HAP-1 (cell line): ENCODE measurements at regions not wholly inside any gene's neighbourhood (a gene's known extent, or its start where the extent isn't known, plus 50 kb on each side); places are given as distances from the start of the nearest gene placed in this dataset.
"Not testable (repeated sequence)": the region's sequence is repeated elsewhere in the genome, so short reads cannot be mapped to it uniquely, and the experiment has no call there.

Experiments used
- DNase-seq, 2 experiments: peaks; one replicate each; pipeline ENCODE4 v3.0.0-alpha.2; 2016 to 2020; ENCODE audit warnings: low spot score in 2 of 2
- H3K27me3 ChIP-seq: fragments of 250-450 bp; sonication (Bioruptor Pico); 2 replicates; pipeline ENCODE4 v1.5.1; 2020; ENCODE audit warnings: low read depth, mild to moderate bottlenecking, moderate library complexity
- H3K36me3 ChIP-seq: fragments of 250-450 bp; sonication (Bioruptor Pico); replicated peaks from 2 replicates; pipeline ENCODE4 v1.5.1; 2020; ENCODE audit warnings: mild to moderate bottlenecking
- H3K4me1 ChIP-seq: fragments of 250-450 bp; sonication (Bioruptor Pico); 2 replicates; pipeline ENCODE4 v1.5.1; 2020; ENCODE audit warnings: mild to moderate bottlenecking
- H3K4me3 ChIP-seq: fragments of 250-450 bp; sonication (Bioruptor Pico); 2 replicates; pipeline ENCODE4 v1.5.1; 2020; ENCODE audit warnings: mild to moderate bottlenecking, moderate library complexity
- H3K9me3 ChIP-seq: fragments of 250-450 bp; sonication (Bioruptor Pico); 2 replicates; pipeline ENCODE4 v1.5.1; 2020; ENCODE audit warnings: mild to moderate bottlenecking, moderate library complexity
- in situ Hi-C: fragments of 300-500 bp; cut with MboI; formaldehyde crosslinking; loops from 3 replicates; pipeline ENCODE4 v1.14.3; 2020; ENCODE audit warnings: low sequenced_read_pairs, inconsistent platforms, mixed read lengths

- H3K9me3 ChIP-seq, H3K36me3 ChIP-seq, H3K4me3 ChIP-seq, in situ Hi-C loops, DNase-seq, H3K27me3 ChIP-seq: not testable (repeated sequence)
- H3K4me1 ChIP-seq, result peaks cover 13% of the 10 kb centered on the region
Measured at GRCh38 chr10:58058683-58059082, 209.0 kb downstream of the IPMK start.

GRCh38 chr10:58054881-58055280 is 212.8 kb downstream of the IPMK start:
- no peak for DNase-seq
- Histone ChIP-seq H3K4me1 (peaks cover 29% of the 10 kb centered on the region), H3K4me3 (no peak overlapping the region), H3K27me3 (no peaks in the 10 kb centered on the region), H3K9me3 (no peaks in the 10 kb centered on the region), H3K36me3 (no peaks in the 10 kb centered on the region)
- in situ Hi-C loops, result no loop called here

- H3K9me3 ChIP-seq, result no peaks in the 10 kb centered on the region
- no peak for DNase-seq
- H3K4me1 ChIP-seq, result peaks cover 32% of the 10 kb centered on the region
- no peaks in the 10 kb centered on the region for H3K27me3 ChIP-seq
- H3K36me3 ChIP-seq, result no peaks in the 10 kb centered on the region
- H3K4me3 ChIP-seq, result no peak overlapping the region
- in situ Hi-C loops, result no loop called here
Measured at GRCh38 chr10:58052772-58053171, 214.9 kb downstream of the IPMK start.

- Histone ChIP-seq H3K4me3 (no peak overlapping the region), H3K9me3 (no peaks in the 10 kb centered on the region), H3K4me1 (peaks cover 32% of the 10 kb centered on the region), H3K27me3 (no peaks in the 10 kb centered on the region), H3K36me3 (no peaks in the 10 kb centered on the region)
- peak; percentile 29 to 67 for DNase-seq
- in situ Hi-C loops, result no loop called here
Measured at GRCh38 chr10:58050575-58050974, 217.1 kb downstream of the IPMK start.

- DNase-seq, result no peak
- H3K4me1 ChIP-seq, result peaks cover 32% of the 10 kb centered on the region
- no peak overlapping the region for H3K4me3 ChIP-seq
- no peaks in the 10 kb centered on the region for H3K27me3 ChIP-seq
- no peaks in the 10 kb centered on the region for H3K36me3 ChIP-seq
- no peaks in the 10 kb centered on the region for H3K9me3 ChIP-seq
- in situ Hi-C loops, result no loop called here
Measured at GRCh38 chr10:58048936-58049335, 218.8 kb downstream of the IPMK start.

GRCh38 chr10:58044072-58044471 is 223.6 kb downstream of the IPMK start:
- no peak overlapping the region for H3K4me3 ChIP-seq
- H3K27me3 ChIP-seq, result no peaks in the 10 kb centered on the region
- peaks cover 4% of the 10 kb centered on the region for H3K9me3 ChIP-seq
- in situ Hi-C loops, result no loop called here
- H3K36me3 ChIP-seq, result no peaks in the 10 kb centered on the region
- no peak for DNase-seq
- no peaks in the 10 kb centered on the region for H3K4me1 ChIP-seq

- Histone ChIP-seq H3K4me1 (no peaks in the 10 kb centered on the region), H3K4me3 (no peak overlapping the region), H3K36me3 (no peaks in the 10 kb centered on the region), H3K9me3 (peaks cover 4% of the 10 kb centered on the region), H3K27me3 (no peaks in the 10 kb centered on the region)
- DNase-seq, result no peak
- in situ Hi-C loops, result no loop called here
Measured at GRCh38 chr10:58041901-58042300, 225.8 kb downstream of the IPMK start.

GRCh38 chr10:58030208-58030607 is 237.5 kb downstream of the IPMK start:
- no peak overlapping the region for H3K4me3 ChIP-seq
- H3K4me1 ChIP-seq, result peaks cover 2% of the 10 kb centered on the region; the same call in 1 of the 2 replicates
- DNase-seq, result no peak
- in situ Hi-C loops, result no loop called here
- H3K27me3 ChIP-seq, result no peaks in the 10 kb centered on the region
- no peaks in the 10 kb centered on the region for H3K9me3 ChIP-seq
- H3K36me3 ChIP-seq, result no peaks in the 10 kb centered on the region

GRCh38 chr10:58028597-58029366 is 238.9 kb downstream of the IPMK start:
- Histone ChIP-seq H3K4me1 (peaks cover 2% of the 10 kb centered on the region; the same call in 1 of the 2 replicates), H3K4me3 (no peak overlapping the region), H3K36me3 (no peaks in the 10 kb centered on the region), H3K27me3 (no peaks in the 10 kb centered on the region), H3K9me3 (no peaks in the 10 kb centered on the region)
- in situ Hi-C loops, result no loop called here
- DNase-seq, result no peak

GRCh38 chr10:58027426-58027825 is 240.3 kb downstream of the IPMK start:
- in situ Hi-C loops, result no loop called here
- H3K4me1 ChIP-seq, result peaks cover 2% of the 10 kb centered on the region; the same call in 1 of the 2 replicates
- H3K27me3 ChIP-seq, result no peaks in the 10 kb centered on the region
- no peaks in the 10 kb centered on the region for H3K36me3 ChIP-seq
- H3K9me3 ChIP-seq, result no peaks in the 10 kb centered on the region
- no peak overlapping the region for H3K4me3 ChIP-seq
- DNase-seq, result no peak

- Histone ChIP-seq H3K4me3 (no peak overlapping the region), H3K36me3 (no peaks in the 10 kb centered on the region), H3K27me3 (no peaks in the 10 kb centered on the region), H3K4me1 (peaks cover 2% of the 10 kb centered on the region; the same call in 1 of the 2 replicates), H3K9me3 (no peaks in the 10 kb centered on the region)
- in situ Hi-C loops, result no loop called here
- no peak for DNase-seq
Measured at GRCh38 chr10:58026036-58026435, 241.7 kb downstream of the IPMK start.

GRCh38 chr10:58023341-58024073 is 244.2 kb downstream of the IPMK start:
- Histone ChIP-seq H3K36me3 (no peaks in the 10 kb centered on the region), H3K27me3 (no peaks in the 10 kb centered on the region), H3K9me3 (no peaks in the 10 kb centered on the region), H3K4me1 (peaks cover 2% of the 10 kb centered on the region; the same call in 1 of the 2 replicates), H3K4me3 (no peak overlapping the region)
- in situ Hi-C loops, result no loop called here
- no peak for DNase-seq

GRCh38 chr10:58019863-58020537 is 247.7 kb downstream of the IPMK start:
- Histone ChIP-seq H3K27me3 (no peaks in the 10 kb centered on the region), H3K4me1 (no peaks in the 10 kb centered on the region), H3K36me3 (no peaks in the 10 kb centered on the region), H3K9me3 (no peaks in the 10 kb centered on the region), H3K4me3 (no peak overlapping the region)
- no peak for DNase-seq
- in situ Hi-C loops, result no loop called here
